ENCODE measurements at regions not wholly inside any gene's neighbourhood (a gene's known extent, or its start where the extent isn't known, plus 50 kb on each side); places are given as distances from the start of the nearest gene placed in this dataset.
"Not testable (repeated sequence)": the region's sequence is repeated elsewhere in the genome, so short reads cannot be mapped to it uniquely, and the experiment has no call there.

- TF ChIP-seq CTCF (IDR thresholded peaks at IDR 0.05); REST (IDR thresholded peaks at IDR 0.05; ENCODE audit: insufficient read depth in 1 of 2, low read depth in 2 of 2, low read length in 1 of 2); TCF7L2 (IDR thresholded peaks at IDR 0.05; ENCODE audit: low read depth, low read length); SIN3A (IDR thresholded peaks at IDR 0.05; ENCODE audit: borderline replicate concordance, insufficient read depth, low read depth, low read length): not testable (repeated sequence)
Observed at GRCh38 chr11:44371042-44371441, 61.1 kb upstream of the ALX4 start.

All from Panc1 (cell line).